CD14-positive monocyte (primary cell): ENCODE measurements at regions not wholly inside any gene's neighbourhood (a gene's known extent, or its start where the extent isn't known, plus 50 kb on each side); places are given as distances from the start of the nearest gene placed in this dataset.

Experiments used
- DNase-seq, 3 donors: peaks; one replicate each; pipeline ENCODE4 v3.0.0-alpha.2; 2011 to 2022
- H2AFZ ChIP-seq: 2 replicates; pipeline ENCODE4 v1.6.0; 2012; ENCODE audit warnings: mild to moderate bottlenecking, low read depth, low read length, inconsistent platforms; ENCODE audit not compliant: insufficient read depth, poor library complexity, severe bottlenecking
- H3K27ac ChIP-seq, 2 donors: 1 replicate in 1 of 2; 2 replicates in 1 of 2; pipeline ENCODE4 v1.5.1; 2012 to 2013; ENCODE audit warnings: low read length in 2 of 2, control low read depth in 1 of 2, inconsistent platforms in 1 of 2, low read depth in 1 of 2, mild to moderate bottlenecking in 1 of 2
- H3K27me3 ChIP-seq, 2 donors: one replicate each; pipeline versions ENCODE4 v1.6.0 to v1.6.1; 2011 to 2013; ENCODE audit warnings: low read length in 2 of 2; ENCODE audit not compliant: control insufficient read depth in 2 of 2, insufficient read depth in 2 of 2
- H3K36me3 ChIP-seq, 2 donors: replicated peaks in 1 of 2; 1 replicate in 1 of 2; 2 replicates in 1 of 2; pipeline versions ENCODE4 v1.5.1 to v1.6.1; 2012 to 2013; ENCODE audit warnings: low read length in 2 of 2, control low read depth in 1 of 2, inconsistent platforms in 1 of 2, mild to moderate bottlenecking in 1 of 2; ENCODE audit not compliant: insufficient read depth in 2 of 2, control insufficient read depth in 1 of 2
- H3K4me1 ChIP-seq, 2 donors: 1 replicate in 1 of 2; 2 replicates in 1 of 2; pipeline versions ENCODE4 v1.5.1 to v1.6.1; 2012 to 2013; ENCODE audit warnings: low read length in 2 of 2, control low read depth in 1 of 2, inconsistent platforms in 1 of 2, mild to moderate bottlenecking in 1 of 2, moderate library complexity in 1 of 2; ENCODE audit not compliant: insufficient read depth in 2 of 2, control insufficient read depth in 1 of 2
- H3K4me2 ChIP-seq: replicated peaks from 2 replicates; pipeline ENCODE3; 2012; ENCODE audit warnings: low read length, moderate library complexity, mild to moderate bottlenecking; ENCODE audit not compliant: poor library complexity, severe bottlenecking; ENCODE audit errors: extremely low read depth
- H3K4me3 ChIP-seq, 3 experiments: fragments of 200-600 bp in 1 of 3; sonication (generic) in 1 of 3; replicated peaks in 1 of 3; 1 replicate in 2 of 3; 2 replicates in 1 of 3; pipeline ENCODE4 v1.5.1; 2011 to 2013; ENCODE audit warnings: low read length in 3 of 3, mild to moderate bottlenecking in 3 of 3, control low read depth in 2 of 3, low read depth in 2 of 3, inconsistent platforms in 1 of 3, moderate library complexity in 1 of 3
- H3K79me2 ChIP-seq: 2 replicates; pipeline ENCODE4 v1.6.0; 2012; ENCODE audit warnings: mild to moderate bottlenecking, control low read depth, inconsistent platforms, low read length, moderate library complexity; ENCODE audit not compliant: insufficient read depth
- H3K9ac ChIP-seq: 2 replicates; pipeline ENCODE4 v1.6.0; 2017; ENCODE audit warnings: low read length, mild to moderate bottlenecking; ENCODE audit not compliant: insufficient read depth, poor library complexity, severe bottlenecking
- H3K9me3 ChIP-seq, 2 donors: replicated peaks in 1 of 2; 1 replicate in 1 of 2; 2 replicates in 1 of 2; pipeline versions ENCODE4 v1.5.1 to v1.6.1; 2012 to 2013; ENCODE audit warnings: low read length in 2 of 2, control low read depth in 1 of 2; ENCODE audit not compliant: control insufficient read depth in 1 of 2, insufficient read depth in 1 of 2
- H4K20me1 ChIP-seq: 2 replicates; pipeline ENCODE4 v1.6.0; 2012; ENCODE audit warnings: mild to moderate bottlenecking, low read length, control low read depth, moderate library complexity; ENCODE audit not compliant: insufficient read depth
- H3K27ac Mint-ChIP-seq, 7 donors: one replicate each; pipeline ENCODE4 v1.8.0; 2020; ENCODE audit warnings: mild to moderate bottlenecking in 7 of 7, mixed read lengths in 7 of 7, moderate library complexity in 6 of 7, inconsistent platforms in 2 of 7
- H3K27me3 Mint-ChIP-seq, 3 donors: one replicate each; pipeline ENCODE4 v1.8.0; 2021 to 2022; ENCODE audit warnings: low read depth in 3 of 3, mild to moderate bottlenecking in 3 of 3, mixed read lengths in 3 of 3, moderate library complexity in 3 of 3, inconsistent platforms in 1 of 3
- H3K36me3 Mint-ChIP-seq, 2 donors: one replicate each; pipeline ENCODE4 v1.8.0; 2020; ENCODE audit warnings: mixed read lengths in 2 of 2, inconsistent platforms in 1 of 2, mild to moderate bottlenecking in 1 of 2
- H3K4me1 Mint-ChIP-seq: one replicate; pipeline ENCODE4 v1.8.0; 2020; ENCODE audit warnings: mild to moderate bottlenecking, mixed read lengths
- H3K4me3 Mint-ChIP-seq, 2 donors: one replicate each; pipeline ENCODE4 v1.8.0; 2020; ENCODE audit warnings: mild to moderate bottlenecking in 2 of 2, mixed read lengths in 2 of 2, moderate library complexity in 1 of 2
- H3K9me3 Mint-ChIP-seq, 7 donors: one replicate each; pipeline ENCODE4 v1.8.0; 2020 to 2022; ENCODE audit warnings: mixed read lengths in 7 of 7, mild to moderate bottlenecking in 6 of 7, moderate library complexity in 6 of 7, inconsistent platforms in 2 of 7
- WGBS: methylation state at CpG from one replicate; pipeline ENCODE4 v1.1.5; 2013; ENCODE audit warnings: missing lambda C conversion rate; ENCODE audit not compliant: insufficient coverage; 5-methylcytosine and 5-hydroxymethylcytosine counted together
- intact Hi-C, 2 donors: fragments of 100-400 bp; cut with micrococcal nuclease; formaldehyde crosslinking; loops; one replicate each; pipeline versions ENCODE4 v1.15.0 to v1.15.1; 2023
- TF ChIP-seq, protein P1 (sequence below): fragments of 200-600 bp; IDR thresholded peaks from one replicate; pipeline ENCODE4 v1.8.0; 2022; ENCODE audit warnings: antibody characterized with exemption, mild to moderate bottlenecking

DNA sequence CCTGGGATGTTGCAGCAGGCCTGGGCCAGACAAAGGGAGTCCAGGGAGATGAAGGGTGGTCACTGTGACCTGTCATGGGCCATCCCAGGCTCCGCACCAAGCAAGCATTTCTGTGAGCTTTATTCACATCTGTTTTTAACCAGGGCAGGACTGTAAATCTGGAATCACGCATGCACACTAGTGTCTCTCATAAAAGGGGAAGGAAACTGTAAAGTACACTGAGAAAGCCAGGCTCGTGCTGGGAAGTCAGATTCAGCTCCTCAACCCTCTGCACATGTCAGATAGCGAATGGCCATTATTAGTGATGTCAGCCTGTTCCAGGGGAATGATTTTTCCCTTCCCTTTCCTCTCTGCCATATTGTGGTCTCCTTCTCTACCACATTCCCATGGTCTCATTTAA is 818.6 kb upstream of the RAB6C start:
- no peaks in the 10 kb centered on the region for H3K27me3 ChIP-seq
- H3K27ac ChIP-seq = no peak overlapping the region
- no peak for DNase-seq
- no peaks in the 10 kb centered on the region for H3K9me3 ChIP-seq
- TF ChIP-seq, protein P1, sequence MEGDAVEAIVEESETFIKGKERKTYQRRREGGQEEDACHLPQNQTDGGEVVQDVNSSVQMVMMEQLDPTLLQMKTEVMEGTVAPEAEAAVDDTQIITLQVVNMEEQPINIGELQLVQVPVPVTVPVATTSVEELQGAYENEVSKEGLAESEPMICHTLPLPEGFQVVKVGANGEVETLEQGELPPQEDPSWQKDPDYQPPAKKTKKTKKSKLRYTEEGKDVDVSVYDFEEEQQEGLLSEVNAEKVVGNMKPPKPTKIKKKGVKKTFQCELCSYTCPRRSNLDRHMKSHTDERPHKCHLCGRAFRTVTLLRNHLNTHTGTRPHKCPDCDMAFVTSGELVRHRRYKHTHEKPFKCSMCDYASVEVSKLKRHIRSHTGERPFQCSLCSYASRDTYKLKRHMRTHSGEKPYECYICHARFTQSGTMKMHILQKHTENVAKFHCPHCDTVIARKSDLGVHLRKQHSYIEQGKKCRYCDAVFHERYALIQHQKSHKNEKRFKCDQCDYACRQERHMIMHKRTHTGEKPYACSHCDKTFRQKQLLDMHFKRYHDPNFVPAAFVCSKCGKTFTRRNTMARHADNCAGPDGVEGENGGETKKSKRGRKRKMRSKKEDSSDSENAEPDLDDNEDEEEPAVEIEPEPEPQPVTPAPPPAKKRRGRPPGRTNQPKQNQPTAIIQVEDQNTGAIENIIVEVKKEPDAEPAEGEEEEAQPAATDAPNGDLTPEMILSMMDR = no peak
- no peak overlapping the region for H3K4me2 ChIP-seq
- no peaks in the 10 kb centered on the region for H3K4me1 ChIP-seq
- H3K36me3 ChIP-seq = no peaks in the 10 kb centered on the region
- no peaks in the 10 kb centered on the region for H4K20me1 ChIP-seq
- no peaks in the 10 kb centered on the region for H3K79me2 ChIP-seq
- Mint-ChIP-seq H3K4me3 (no peak overlapping the region), H3K4me1 (peaks cover 5% of the 10 kb centered on the region), H3K36me3 (no peaks in the 10 kb centered on the region), H3K27ac (peak overlapping the region in 1 of 7 donors; percentile 3), H3K27me3 (peaks cover 3 to 7% (median 3%) of the 10 kb centered on the region in 3 donors), H3K9me3 (peaks cover 0 to 5% (median 0%) of the 10 kb centered on the region in 7 donors)
- intact Hi-C loops = no loop called here
- no peak overlapping the region for H2AFZ ChIP-seq
- 0% methylated on average over 4 of the region's 4 CpGs for WGBS
- H3K4me3 ChIP-seq = no peak overlapping the region
- H3K9ac ChIP-seq = no peak overlapping the region

DNA sequence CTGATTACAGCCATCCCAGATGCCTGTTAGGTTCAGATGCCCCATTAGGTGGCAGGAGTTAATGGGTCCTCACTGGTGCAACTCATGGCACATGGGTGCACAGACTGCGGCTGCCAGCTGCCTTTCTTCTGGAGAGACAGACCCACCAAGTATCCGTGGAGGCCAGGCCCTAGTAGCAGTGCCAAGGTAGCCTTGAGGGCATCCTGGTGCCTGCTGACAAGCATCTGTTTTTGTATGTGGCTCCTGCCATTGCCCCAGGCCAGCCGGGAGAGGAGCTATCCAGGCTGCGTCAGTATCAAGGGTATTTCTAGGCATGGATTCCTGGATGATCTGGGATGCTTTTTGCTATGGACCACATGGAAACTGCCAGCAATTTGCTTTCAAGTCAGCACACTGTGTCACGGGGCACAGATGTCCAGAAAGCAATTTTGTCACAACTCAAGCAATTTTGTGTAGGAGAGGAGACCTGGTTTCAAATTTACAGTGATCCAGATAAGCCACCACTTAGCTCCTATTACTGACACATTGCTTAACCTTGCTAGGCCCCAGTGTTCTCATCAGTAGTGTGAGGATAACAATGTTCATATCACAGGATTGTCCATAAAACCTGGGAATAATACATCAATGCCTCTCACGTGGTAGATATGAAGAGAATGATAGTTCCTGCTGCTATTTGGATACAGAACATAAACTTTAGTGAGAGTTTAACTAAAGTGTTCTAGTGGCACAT is 815.1 kb upstream of the RAB6C start:
- Mint-ChIP-seq H3K4me3 (no peak overlapping the region), H3K9me3 (peaks cover 0 to 5% (median 2%) of the 10 kb centered on the region in 7 donors), H3K27ac (no peak overlapping the region), H3K27me3 (peaks cover 1 to 7% (median 3%) of the 10 kb centered on the region in 3 donors), H3K4me1 (peaks cover 5% of the 10 kb centered on the region), H3K36me3 (no peaks in the 10 kb centered on the region)
- no peak for DNase-seq
- TF ChIP-seq, protein P1 = no peak
- H3K27ac ChIP-seq = no peak overlapping the region
- H2AFZ ChIP-seq = no peak overlapping the region
- no peak overlapping the region for H3K9ac ChIP-seq
- H3K4me2 ChIP-seq = no peak overlapping the region
- intact Hi-C loops = no loop called here
- H3K27me3 ChIP-seq = no peaks in the 10 kb centered on the region
- H3K4me3 ChIP-seq = no peak overlapping the region
- H3K36me3 ChIP-seq = no peaks in the 10 kb centered on the region
- no peaks in the 10 kb centered on the region for H3K79me2 ChIP-seq
- no peaks in the 10 kb centered on the region for H4K20me1 ChIP-seq
- WGBS = 89% methylated on average over 4 of the region's 6 CpGs
- no peaks in the 10 kb centered on the region for H3K4me1 ChIP-seq
- no peaks in the 10 kb centered on the region for H3K9me3 ChIP-seq
